Thyroid gland (tissue), 4 donors: ENCODE measurements at regions not wholly inside any gene's neighbourhood (a gene's known extent, or its start where the extent isn't known, plus 50 kb on each side); places are given as distances from the start of the nearest gene placed in this dataset.

ENCODE experiments used
- DNase-seq, 2 donors: peaks; one replicate each; pipeline ENCODE4 v3.0.0-alpha.2; 2019
- H3K27ac ChIP-seq, 3 donors: fragments of 200-600 bp; sonication (generic); 1 replicate in 2 of 3; 2 replicates in 1 of 3; pipeline ENCODE4 v1.5.1; 2016 to 2019; ENCODE audit warnings: mild to moderate bottlenecking in 1 of 3, moderate library complexity in 1 of 3
- H3K27me3 ChIP-seq: fragments of 200-600 bp; sonication (generic); one replicate; pipeline ENCODE4 v1.5.1; 2019
- H3K36me3 ChIP-seq, 2 donors: fragments of 200-600 bp; sonication (generic); one replicate each; pipeline ENCODE4 v1.5.1; 2016 to 2019
- H3K4me1 ChIP-seq, 2 donors: fragments of 200-600 bp; sonication (generic); one replicate each; pipeline ENCODE4 v1.5.1; 2017 to 2019
- H3K4me3 ChIP-seq, 3 donors: fragments of 200-600 bp; sonication (generic); replicated peaks in 1 of 3; 1 replicate in 2 of 3; 2 replicates in 1 of 3; pipeline ENCODE4 v1.5.1; 2016; ENCODE audit warnings: mild to moderate bottlenecking in 1 of 3
- H3K9me3 ChIP-seq: fragments of 200-600 bp; sonication (generic); one replicate; pipeline ENCODE4 v1.5.1; 2017
- POLR2A ChIP-seq, 2 donors: fragments of 450-650 bp; IDR thresholded peaks; one replicate each; pipeline ENCODE4 v1.6.1; 2017; ENCODE audit warnings: antibody characterized with exemption in 2 of 2, mild to moderate bottlenecking in 2 of 2, moderate library complexity in 1 of 2
- WGBS, 2 donors: methylation state at CpG; one replicate each; pipeline ENCODE4 v1.1.5; 2017; 5-methylcytosine and 5-hydroxymethylcytosine counted together
- intact Hi-C: fragments of 100-400 bp; cut with DNase I; formaldehyde crosslinking; loops from one replicate; pipeline ENCODE4 v1.15.1; 2023
- TF ChIP-seq, protein P1 (sequence below), 6 experiments: fragments of 200-600 bp in 3 of 6; fragments of 450-650 bp in 3 of 6; sonication (generic) in 3 of 6; IDR thresholded peaks; one replicate each; pipeline ENCODE4 v1.5.1; 2016 to 2019; ENCODE audit warnings: antibody characterized with exemption in 6 of 6, mild to moderate bottlenecking in 2 of 6, inconsistent platforms in 1 of 6, moderate library complexity in 1 of 6

DNA sequence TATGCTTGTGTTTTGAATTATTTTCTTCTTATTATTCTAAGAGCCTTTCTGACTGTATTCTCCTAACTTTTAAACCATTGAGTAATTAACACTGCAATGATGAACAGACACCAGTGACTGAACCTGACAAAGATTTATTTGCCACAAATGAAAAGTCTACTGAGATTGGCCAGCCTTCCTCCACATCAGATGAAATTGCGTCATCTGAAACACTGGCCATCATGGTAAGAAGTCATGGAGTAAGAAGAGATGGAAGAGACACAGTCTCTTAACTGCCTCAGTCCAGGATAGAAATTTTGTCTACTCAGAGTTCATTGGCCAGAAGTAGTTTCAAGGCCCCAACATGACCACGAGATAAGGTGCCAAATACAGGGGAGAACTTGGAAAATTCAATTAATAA, 357.8 kb downstream of the BMPER start:
- H3K4me1 ChIP-seq = no peaks in the 10 kb centered on the region
- no peaks in the 10 kb centered on the region for H3K9me3 ChIP-seq
- H3K27me3 ChIP-seq = no peaks in the 10 kb centered on the region
- intact Hi-C loops = no loop called here
- DNase-seq = no peak
- H3K36me3 ChIP-seq = no peaks in the 10 kb centered on the region
- H3K4me3 ChIP-seq = no peak overlapping the region
- TF ChIP-seq, protein P1, sequence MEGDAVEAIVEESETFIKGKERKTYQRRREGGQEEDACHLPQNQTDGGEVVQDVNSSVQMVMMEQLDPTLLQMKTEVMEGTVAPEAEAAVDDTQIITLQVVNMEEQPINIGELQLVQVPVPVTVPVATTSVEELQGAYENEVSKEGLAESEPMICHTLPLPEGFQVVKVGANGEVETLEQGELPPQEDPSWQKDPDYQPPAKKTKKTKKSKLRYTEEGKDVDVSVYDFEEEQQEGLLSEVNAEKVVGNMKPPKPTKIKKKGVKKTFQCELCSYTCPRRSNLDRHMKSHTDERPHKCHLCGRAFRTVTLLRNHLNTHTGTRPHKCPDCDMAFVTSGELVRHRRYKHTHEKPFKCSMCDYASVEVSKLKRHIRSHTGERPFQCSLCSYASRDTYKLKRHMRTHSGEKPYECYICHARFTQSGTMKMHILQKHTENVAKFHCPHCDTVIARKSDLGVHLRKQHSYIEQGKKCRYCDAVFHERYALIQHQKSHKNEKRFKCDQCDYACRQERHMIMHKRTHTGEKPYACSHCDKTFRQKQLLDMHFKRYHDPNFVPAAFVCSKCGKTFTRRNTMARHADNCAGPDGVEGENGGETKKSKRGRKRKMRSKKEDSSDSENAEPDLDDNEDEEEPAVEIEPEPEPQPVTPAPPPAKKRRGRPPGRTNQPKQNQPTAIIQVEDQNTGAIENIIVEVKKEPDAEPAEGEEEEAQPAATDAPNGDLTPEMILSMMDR (IDR thresholded peaks at IDR 0.05) = no peak
- no peak for TF ChIP-seq POLR2A (IDR thresholded peaks at IDR 0.05)
- WGBS, 2 donors = 72 to 76% methylated on average over 2 of the region's 2 CpGs
- H3K27ac ChIP-seq = no peak overlapping the region

DNA sequence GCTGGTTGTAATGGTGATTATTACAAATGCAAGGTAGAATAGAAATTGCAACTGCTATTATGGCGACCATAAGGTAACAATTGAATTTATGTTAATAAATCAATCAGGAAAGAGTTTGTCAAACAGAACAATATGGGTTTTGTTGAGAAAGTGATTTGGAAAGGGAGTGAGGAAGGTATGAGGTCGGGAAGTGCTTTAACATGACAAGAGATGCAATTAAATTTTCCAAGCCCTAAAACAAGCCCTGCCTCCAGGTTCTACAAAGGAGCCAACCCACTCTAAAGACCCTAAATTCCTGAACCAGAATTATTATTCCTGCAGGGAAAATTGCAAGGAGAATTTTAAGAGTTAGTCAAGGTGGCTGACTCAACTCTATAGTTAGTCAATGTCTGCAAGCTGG, 363.7 kb downstream of the BMPER start:
- WGBS, 2 donors = 52 to 62% methylated on average over 2 of the region's 2 CpGs

DNA sequence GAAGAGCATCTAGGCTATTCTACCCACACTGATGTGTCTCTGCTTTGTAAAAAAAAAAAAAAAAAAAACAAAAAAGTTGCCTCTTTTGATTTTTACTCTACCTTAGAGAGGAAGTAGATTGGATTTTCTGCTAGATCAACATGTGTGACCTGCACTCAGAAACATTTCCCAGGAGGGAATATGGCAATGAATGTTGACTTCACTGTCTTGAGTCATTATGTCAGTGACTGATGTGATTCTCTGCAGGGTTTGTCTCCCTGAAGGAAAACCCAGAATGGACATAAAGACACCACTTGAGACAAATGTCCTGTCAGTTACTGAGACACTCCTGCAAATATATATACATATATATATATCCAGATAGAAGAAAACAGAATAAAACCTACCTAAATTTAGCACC, 370.3 kb downstream of the BMPER start:
- H3K4me1 ChIP-seq = no peaks in the 10 kb centered on the region
- no peak overlapping the region for H3K4me3 ChIP-seq
- no peak for DNase-seq
- intact Hi-C loops = no loop called here
- H3K27me3 ChIP-seq = no peaks in the 10 kb centered on the region
- TF ChIP-seq, protein P1 (IDR thresholded peaks at IDR 0.05) = no peak
- TF ChIP-seq POLR2A (IDR thresholded peaks at IDR 0.05) = no peak
- no peak overlapping the region for H3K27ac ChIP-seq
- H3K36me3 ChIP-seq = no peaks in the 10 kb centered on the region
- no peaks in the 10 kb centered on the region for H3K9me3 ChIP-seq

More for the DNA sequence above, 363.7 kb downstream of the BMPER start:
- no peak for DNase-seq
- TF ChIP-seq POLR2A (IDR thresholded peaks at IDR 0.05) = no peak
- TF ChIP-seq, protein P1 (IDR thresholded peaks at IDR 0.05) = no peak
- Histone ChIP-seq H3K27me3 (no peaks in the 10 kb centered on the region), H3K9me3 (no peaks in the 10 kb centered on the region), H3K4me1 (no peaks in the 10 kb centered on the region), H3K36me3 (no peaks in the 10 kb centered on the region), H3K27ac (no peak overlapping the region), H3K4me3 (no peak overlapping the region)
- intact Hi-C loops = no loop called here

DNA sequence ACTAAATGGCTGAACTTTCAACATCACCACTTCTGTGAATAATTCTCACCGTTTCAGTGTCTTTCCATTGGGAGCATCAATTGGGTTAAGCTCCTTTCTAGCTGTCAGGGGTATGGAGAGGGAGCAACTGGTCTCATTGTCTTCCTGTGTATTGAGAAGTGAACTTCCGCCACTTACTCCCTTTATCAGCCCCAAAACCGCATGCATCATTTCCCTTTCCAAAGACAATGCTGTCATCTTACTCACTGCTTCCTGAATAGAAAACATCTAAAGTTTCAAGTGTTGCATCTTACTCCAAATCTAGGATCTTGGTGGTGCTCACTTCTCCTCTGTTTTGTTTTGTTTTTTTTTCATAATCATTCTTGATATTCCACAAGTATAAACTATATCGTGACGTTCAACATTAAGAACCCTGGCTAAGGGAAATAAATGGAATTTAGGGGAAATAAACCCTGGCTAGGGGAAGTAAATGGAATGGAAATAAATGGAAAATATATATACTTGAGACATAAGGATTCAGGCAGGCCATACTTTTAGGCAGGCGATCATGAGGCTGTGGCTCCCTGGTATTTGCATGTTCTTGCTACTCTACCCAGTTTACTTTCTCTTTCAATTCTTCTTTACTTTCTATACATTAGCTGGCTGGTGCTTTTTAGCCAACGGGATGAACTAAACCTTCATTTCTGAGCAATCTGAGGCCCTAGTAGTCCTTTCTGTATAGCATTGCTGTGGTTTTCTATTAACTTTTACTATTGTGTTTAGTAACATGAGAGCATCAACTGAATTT, 371.9 kb downstream of the BMPER start:
- no peaks in the 10 kb centered on the region for H3K4me1 ChIP-seq
- H3K9me3 ChIP-seq = no peaks in the 10 kb centered on the region
- no peaks in the 10 kb centered on the region for H3K36me3 ChIP-seq
- intact Hi-C loops = no loop called here
- WGBS, 2 donors = 76 to 82% methylated on average over 7 of the region's 7 CpGs
- no peak for DNase-seq
- H3K27me3 ChIP-seq = no peaks in the 10 kb centered on the region
- no peak for TF ChIP-seq POLR2A (IDR thresholded peaks at IDR 0.05)
- TF ChIP-seq, protein P1 (IDR thresholded peaks at IDR 0.05) = no peak
- H3K27ac ChIP-seq = no peak overlapping the region
- no peak overlapping the region for H3K4me3 ChIP-seq

DNA sequence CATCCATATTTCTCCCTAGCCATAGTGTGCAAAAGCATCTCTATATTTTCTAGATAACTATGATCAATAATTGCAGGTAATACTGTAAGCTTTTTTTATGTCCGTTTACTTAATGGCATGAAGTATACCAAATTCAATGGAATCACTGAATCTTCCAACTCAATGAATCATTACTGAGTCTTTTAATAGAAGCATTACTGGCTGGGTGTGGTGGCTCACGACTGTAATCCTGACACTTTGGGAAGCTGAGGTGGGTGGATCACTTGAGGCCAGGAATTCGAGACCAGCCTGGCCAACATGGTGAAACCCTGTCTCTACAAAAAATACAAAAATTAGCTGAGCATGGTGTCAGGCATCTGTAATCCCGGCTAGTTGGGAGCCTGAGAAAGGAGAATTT, 372.5 kb downstream of the BMPER start:
- no peaks in the 10 kb centered on the region for H3K9me3 ChIP-seq
- DNase-seq = no peak
- H3K27ac ChIP-seq = no peak overlapping the region
- no peaks in the 10 kb centered on the region for H3K4me1 ChIP-seq
- no peak overlapping the region for H3K4me3 ChIP-seq
- no peaks in the 10 kb centered on the region for H3K36me3 ChIP-seq
- TF ChIP-seq POLR2A (IDR thresholded peaks at IDR 0.05) = no peak
- TF ChIP-seq, protein P1 (IDR thresholded peaks at IDR 0.05) = no peak
- intact Hi-C loops = no loop called here
- H3K27me3 ChIP-seq = no peaks in the 10 kb centered on the region
- 80 to 83% methylated on average over 4 of the region's 4 CpGs for whole genome bisulfite sequencing, 2 donors
